Activated CD4-positive, alpha-beta memory T cell treated with anti-CD3 and anti-CD28 coated beads for 36 hours (primary cell): ENCODE measurements at regions not wholly inside any gene's neighbourhood (a gene's known extent, or its start where the extent isn't known, plus 50 kb on each side); places are given as distances from the start of the nearest gene placed in this dataset.

Experiments used
- CTCF ChIA-PET: fragments of 350-600 bp; sonication (Branson Sonifier 250); formaldehyde crosslinking; loops from one replicate; lab custom pipeline; 2021; ENCODE audit warnings: antibody characterized with exemption, inconsistent platforms; lab: Charles Lee
- POLR2A ChIA-PET: fragments of 350-600 bp; sonication (Branson Sonifier 250); formaldehyde crosslinking; loops from one replicate; lab custom pipeline; 2021; ENCODE audit warnings: antibody characterized with exemption; lab: Charles Lee
- DNase-seq: peaks from one replicate; pipeline ENCODE4 v3.0.0-alpha.2; 2020
- H3K27ac Mint-ChIP-seq: one replicate; pipeline ENCODE4 v1.8.0; 2021; ENCODE audit warnings: mixed read lengths
- H3K27me3 Mint-ChIP-seq: one replicate; pipeline ENCODE4 v1.8.0; 2021; ENCODE audit warnings: mixed read lengths
- H3K36me3 Mint-ChIP-seq: one replicate; pipeline ENCODE4 v1.8.0; 2021; ENCODE audit warnings: mixed read lengths
- H3K4me1 Mint-ChIP-seq: one replicate; pipeline ENCODE4 v1.8.0; 2021; ENCODE audit warnings: low read depth, mixed read lengths
- H3K4me3 Mint-ChIP-seq: one replicate; pipeline ENCODE4 v1.8.0; 2021; ENCODE audit warnings: mild to moderate bottlenecking, mixed read lengths
- H3K9me3 Mint-ChIP-seq: one replicate; pipeline ENCODE4 v1.8.0; 2021; ENCODE audit warnings: mixed read lengths
- intact Hi-C: fragments of 100-400 bp; cut with micrococcal nuclease; formaldehyde crosslinking; loops from one replicate; pipeline ENCODE4 v1.15.1; 2023

GRCh38 chr20:11718474-11719094 lies 199.1 kb upstream of the BTBD3 start:
- H3K9me3 Mint-ChIP-seq = peaks cover 14% of the 10 kb centered on the region
- ChIA-PET POLR2A (no interaction called here), CTCF (no interaction called here)
- no peak for DNase-seq
- no peak overlapping the region for H3K4me3 Mint-ChIP-seq
- no peak overlapping the region for H3K27ac Mint-ChIP-seq
- H3K36me3 Mint-ChIP-seq = no peaks in the 10 kb centered on the region
- intact Hi-C loops = no loop called here
- H3K27me3 Mint-ChIP-seq = no peaks in the 10 kb centered on the region
- no peaks in the 10 kb centered on the region for H3K4me1 Mint-ChIP-seq

GRCh38 chr20:11719153-11719552 lies 198.5 kb upstream of the BTBD3 start:
- intact Hi-C loops = no loop called here
- POLR2A ChIA-PET = no interaction called here
- Mint-ChIP-seq H3K27me3 (no peaks in the 10 kb centered on the region), H3K9me3 (peaks cover 14% of the 10 kb centered on the region), H3K4me3 (no peak overlapping the region), H3K27ac (no peak overlapping the region), H3K36me3 (no peaks in the 10 kb centered on the region), H3K4me1 (no peaks in the 10 kb centered on the region)
- DNase-seq = no peak
- CTCF ChIA-PET = no interaction called here

- POLR2A ChIA-PET = no interaction called here
- no peak overlapping the region for H3K27ac Mint-ChIP-seq
Observed at GRCh38 chr20:11721411-11721810, 196.3 kb upstream of the BTBD3 start.

GRCh38 chr20:11724097-11724496 lies 193.6 kb upstream of the BTBD3 start:
- intact Hi-C loops = no loop called here
- no peaks in the 10 kb centered on the region for H3K27me3 Mint-ChIP-seq
- H3K4me3 Mint-ChIP-seq = no peak overlapping the region
- DNase-seq = no peak
- no peaks in the 10 kb centered on the region for H3K4me1 Mint-ChIP-seq
- CTCF ChIA-PET = no interaction called here
- peaks cover 6% of the 10 kb centered on the region for H3K9me3 Mint-ChIP-seq
- no peak overlapping the region for H3K27ac Mint-ChIP-seq
- POLR2A ChIA-PET = no interaction called here
- no peaks in the 10 kb centered on the region for H3K36me3 Mint-ChIP-seq

More at GRCh38 chr20:11721411-11721810, 196.3 kb upstream of the BTBD3 start:
- no peak overlapping the region for H3K4me3 Mint-ChIP-seq
- no peaks in the 10 kb centered on the region for H3K27me3 Mint-ChIP-seq
- no peak for DNase-seq
- no peaks in the 10 kb centered on the region for H3K36me3 Mint-ChIP-seq
- intact Hi-C loops = no loop called here
- CTCF ChIA-PET = no interaction called here
- H3K9me3 Mint-ChIP-seq = peaks cover 8% of the 10 kb centered on the region
- no peaks in the 10 kb centered on the region for H3K4me1 Mint-ChIP-seq

- H3K4me3 Mint-ChIP-seq = no peak overlapping the region
- intact Hi-C loops = no loop called here
- H3K4me1 Mint-ChIP-seq = no peaks in the 10 kb centered on the region
- H3K27ac Mint-ChIP-seq = no peak overlapping the region
- DNase-seq = no peak
- no peaks in the 10 kb centered on the region for H3K27me3 Mint-ChIP-seq
- CTCF ChIA-PET = no interaction called here
- POLR2A ChIA-PET = no interaction called here
- peaks cover 17% of the 10 kb centered on the region for H3K9me3 Mint-ChIP-seq
- H3K36me3 Mint-ChIP-seq = no peaks in the 10 kb centered on the region
Observed at GRCh38 chr20:11726026-11726425, 191.7 kb upstream of the BTBD3 start.

- no peaks in the 10 kb centered on the region for H3K27me3 Mint-ChIP-seq
- peaks cover 22% of the 10 kb centered on the region for H3K9me3 Mint-ChIP-seq
- CTCF ChIA-PET = no interaction called here
- H3K4me3 Mint-ChIP-seq = no peak overlapping the region
- intact Hi-C loops = no loop called here
- H3K36me3 Mint-ChIP-seq = no peaks in the 10 kb centered on the region
- no peak for DNase-seq
- H3K4me1 Mint-ChIP-seq = no peaks in the 10 kb centered on the region
- POLR2A ChIA-PET = no interaction called here
- H3K27ac Mint-ChIP-seq = no peak overlapping the region
Observed at GRCh38 chr20:11727708-11728107, 190.0 kb upstream of the BTBD3 start.

GRCh38 chr20:11728937-11729336 lies 188.8 kb upstream of the BTBD3 start:
- peaks cover 32% of the 10 kb centered on the region for H3K9me3 Mint-ChIP-seq
- H3K27ac Mint-ChIP-seq = no peak overlapping the region
- ChIA-PET CTCF (no interaction called here), POLR2A (no interaction called here)
- no peaks in the 10 kb centered on the region for H3K36me3 Mint-ChIP-seq
- DNase-seq = no peak
- no peaks in the 10 kb centered on the region for H3K4me1 Mint-ChIP-seq
- H3K4me3 Mint-ChIP-seq = no peak overlapping the region
- no peaks in the 10 kb centered on the region for H3K27me3 Mint-ChIP-seq
- intact Hi-C loops = no loop called here

GRCh38 chr20:11729806-11730205 lies 187.9 kb upstream of the BTBD3 start:
- Mint-ChIP-seq H3K9me3 (peaks cover 37% of the 10 kb centered on the region), H3K27ac (no peak overlapping the region), H3K4me1 (no peaks in the 10 kb centered on the region), H3K27me3 (no peaks in the 10 kb centered on the region), H3K4me3 (no peak overlapping the region), H3K36me3 (no peaks in the 10 kb centered on the region)
- no peak for DNase-seq
- intact Hi-C loops = no loop called here
- ChIA-PET CTCF (no interaction called here), POLR2A (no interaction called here)

DNA sequence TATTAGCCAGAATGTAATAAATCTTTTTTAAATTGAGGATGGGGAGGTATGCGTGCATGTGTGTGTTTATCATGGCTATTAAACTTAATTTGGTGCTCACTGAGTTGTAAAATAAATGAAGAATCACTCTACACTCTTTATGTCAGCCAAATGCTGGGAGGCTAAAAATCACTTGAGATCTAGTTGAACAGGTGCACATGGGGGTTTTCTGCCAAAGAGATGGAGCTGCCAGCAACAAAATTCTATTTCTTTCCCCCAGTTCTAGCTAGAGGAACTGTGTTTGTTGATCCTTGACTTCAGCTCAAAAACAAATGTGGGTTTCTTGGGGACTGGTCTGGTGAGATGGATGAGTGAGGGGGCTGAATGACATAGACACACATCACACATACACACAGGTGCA lies 183.3 kb upstream of the BTBD3 start:
- no peaks in the 10 kb centered on the region for H3K4me1 Mint-ChIP-seq
- no peak for DNase-seq
- no peak overlapping the region for H3K4me3 Mint-ChIP-seq
- ChIA-PET CTCF (no interaction called here), POLR2A (no interaction called here)
- no peaks in the 10 kb centered on the region for H3K27me3 Mint-ChIP-seq
- peaks cover 40% of the 10 kb centered on the region for H3K9me3 Mint-ChIP-seq
- no peaks in the 10 kb centered on the region for H3K36me3 Mint-ChIP-seq
- no peak overlapping the region for H3K27ac Mint-ChIP-seq
- intact Hi-C loops = no loop called here

GRCh38 chr20:11738852-11739251 lies 178.8 kb upstream of the BTBD3 start:
- intact Hi-C loops = no loop called here
- H3K4me3 Mint-ChIP-seq = no peak overlapping the region
- ChIA-PET POLR2A (no interaction called here), CTCF (no interaction called here)
- no peak overlapping the region for H3K27ac Mint-ChIP-seq
- H3K9me3 Mint-ChIP-seq = peaks cover 19% of the 10 kb centered on the region
- no peaks in the 10 kb centered on the region for H3K27me3 Mint-ChIP-seq
- no peak for DNase-seq
- no peaks in the 10 kb centered on the region for H3K4me1 Mint-ChIP-seq
- H3K36me3 Mint-ChIP-seq = no peaks in the 10 kb centered on the region

- Mint-ChIP-seq H3K4me3 (no peak overlapping the region), H3K36me3 (no peaks in the 10 kb centered on the region), H3K27me3 (no peaks in the 10 kb centered on the region), H3K9me3 (peaks cover 7% of the 10 kb centered on the region), H3K27ac (no peak overlapping the region), H3K4me1 (no peaks in the 10 kb centered on the region)
- DNase-seq = no peak
- ChIA-PET POLR2A (no interaction called here), CTCF (no interaction called here)
- intact Hi-C loops = no loop called here
Observed at GRCh38 chr20:11740975-11741374, 176.7 kb upstream of the BTBD3 start.

DNA sequence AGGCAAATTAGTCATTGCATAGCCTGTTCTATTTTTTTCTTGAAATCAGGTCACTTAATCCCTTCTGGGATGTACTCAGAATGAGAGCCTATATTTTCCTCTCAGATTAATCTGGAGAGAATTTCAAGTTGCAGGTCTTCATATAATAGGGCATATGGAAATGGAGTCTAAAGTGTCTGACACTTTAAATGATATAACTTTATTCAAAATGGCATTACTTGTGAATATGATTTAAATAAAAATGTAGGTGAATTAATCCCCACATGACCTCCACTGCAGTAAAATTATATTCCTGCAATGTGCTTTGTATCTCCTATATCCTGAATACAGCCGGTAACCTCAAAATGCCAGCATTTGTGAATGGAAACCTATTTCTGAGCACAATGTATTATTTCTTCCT lies 172.5 kb upstream of the BTBD3 start:
- intact Hi-C loops = no loop called here
- CTCF ChIA-PET = no interaction called here
- Mint-ChIP-seq H3K9me3 (peaks cover 8% of the 10 kb centered on the region), H3K27ac (no peak overlapping the region), H3K4me3 (no peak overlapping the region), H3K27me3 (no peaks in the 10 kb centered on the region), H3K36me3 (no peaks in the 10 kb centered on the region), H3K4me1 (no peaks in the 10 kb centered on the region)
- POLR2A ChIA-PET = no interaction called here
- DNase-seq = no peak

DNA sequence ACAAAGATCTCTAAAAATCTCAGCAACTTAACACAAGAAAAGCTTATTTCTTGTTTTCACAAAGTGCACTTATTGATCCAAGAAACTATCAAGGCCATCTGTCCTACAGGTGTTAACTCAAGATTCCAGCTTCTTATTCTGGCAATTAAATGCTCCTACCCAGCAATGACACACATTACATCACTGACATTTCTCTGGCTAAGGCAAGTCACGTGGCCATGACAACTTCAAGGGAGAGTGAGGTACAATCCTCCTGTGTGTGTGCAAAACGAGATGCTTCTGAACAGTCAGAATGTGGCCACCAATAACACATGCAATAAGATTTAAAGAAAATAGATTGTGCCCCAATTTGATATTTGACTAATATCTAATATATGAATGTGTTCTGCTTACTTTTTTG lies 169.3 kb upstream of the BTBD3 start:
- Mint-ChIP-seq H3K4me3 (no peak overlapping the region), H3K27me3 (no peaks in the 10 kb centered on the region), H3K27ac (no peak overlapping the region), H3K4me1 (no peaks in the 10 kb centered on the region), H3K36me3 (no peaks in the 10 kb centered on the region), H3K9me3 (peaks cover 5% of the 10 kb centered on the region)
- ChIA-PET CTCF (no interaction called here), POLR2A (no interaction called here)
- intact Hi-C loops = no loop called here
- no peak for DNase-seq
